SK-N-SH (cell line): ENCODE measurements at regions not wholly inside any gene's neighbourhood (a gene's known extent, or its start where the extent isn't known, plus 50 kb on each side); places are given as distances from the start of the nearest gene placed in this dataset.

Source experiments
- CTCF ChIA-PET: fragments of 300-600, 350-600 bp; formaldehyde crosslinking; extraction: SDS; loops from one replicate; lab custom pipeline; 2021; lab: Yijun Ruan, JAX
- POLR2A ChIA-PET: fragments of 350-600 bp; sonication (Branson Sonifier 250); formaldehyde crosslinking; extraction: SDS; loops from one replicate; lab custom pipeline; 2020; ENCODE audit warnings: antibody characterized with exemption, inconsistent platforms; lab: Yijun Ruan, JAX
- DNase-seq: peaks from one replicate; pipeline ENCODE4 v3.0.0; 2012
- H2AFZ ChIP-seq: fragments of 200-600 bp; sonication (generic); 2 replicates; pipeline ENCODE4 v1.8.1; 2016; ENCODE audit warnings: antibody characterized with exemption, mild to moderate bottlenecking, low read depth
- H3F3A ChIP-seq: fragments of 200-600 bp; sonication (generic); replicated peaks from 2 replicates; pipeline ENCODE3; 2016; ENCODE audit warnings: antibody characterized with exemption, mild to moderate bottlenecking; ENCODE audit not compliant: insufficient read depth
- H3K27ac ChIP-seq, 2 experiments: fragments of 200-500 bp in 1 of 2; fragments of 200-600 bp in 1 of 2; sonication (Bioruptor generic) in 1 of 2; sonication (generic), shearing (Covaris generic) in 1 of 2; 2 replicates each; pipeline versions ENCODE4 v1.5.1 to v1.6.1; 2014 to 2016; ENCODE audit warnings: low read depth in 2 of 2, inconsistent platforms in 1 of 2, low read length in 1 of 2, mild to moderate bottlenecking in 1 of 2, mixed read lengths in 1 of 2
- H3K27me3 ChIP-seq: fragments of 200-600 bp; sonication (generic), shearing (Covaris generic); 2 replicates; pipeline ENCODE4 v1.6.1; 2016; ENCODE audit warnings: mixed run types; ENCODE audit not compliant: insufficient read depth
- H3K36me3 ChIP-seq, 2 experiments: fragments of 200-500 bp in 1 of 2; fragments of 200-600 bp in 1 of 2; sonication (Bioruptor generic) in 1 of 2; sonication (generic) in 1 of 2; replicated peaks in 1 of 2; 2 replicates each; pipeline versions ENCODE3 to v1.5.1; 2014 to 2016; ENCODE audit warnings: low read length in 1 of 2, mild to moderate bottlenecking in 1 of 2; ENCODE audit not compliant: insufficient read depth in 2 of 2, control insufficient read depth in 1 of 2
- H3K4me1 ChIP-seq, 2 experiments: fragments of 200-500 bp in 1 of 2; fragments of 200-600 bp in 1 of 2; sonication (Bioruptor generic) in 1 of 2; sonication (generic), shearing (Covaris generic) in 1 of 2; 2 replicates each; pipeline versions ENCODE4 v1.5.1 to v1.6.1; 2014 to 2016; ENCODE audit warnings: low read depth in 1 of 2, low read length in 1 of 2, mixed run types in 1 of 2; ENCODE audit not compliant: insufficient read depth in 2 of 2, control insufficient read depth in 1 of 2
- H3K4me2 ChIP-seq: fragments of 200-600 bp; sonication (generic), shearing (Covaris generic); 2 replicates; pipeline ENCODE4 v1.6.1; 2017; ENCODE audit warnings: mixed run types
- H3K4me3 ChIP-seq, 2 experiments: fragments of 200-500 bp in 1 of 2; fragments of 200-600 bp in 1 of 2; sonication (Bioruptor generic) in 1 of 2; sonication (generic), shearing (Covaris generic) in 1 of 2; 2 replicates each; pipeline versions ENCODE4 v1.5.1 to v1.8.1; 2014 to 2016; ENCODE audit warnings: low read depth in 2 of 2, inconsistent platforms in 1 of 2, low read length in 1 of 2, mild to moderate bottlenecking in 1 of 2, mixed read lengths in 1 of 2, moderate library complexity in 1 of 2
- H3K79me2 ChIP-seq: fragments of 200-600 bp; sonication (generic); 2 replicates; pipeline ENCODE4 v1.8.1; 2017; ENCODE audit warnings: mild to moderate bottlenecking; ENCODE audit not compliant: insufficient read depth
- H3K9ac ChIP-seq: fragments of 200-600 bp; sonication (generic); 2 replicates; pipeline ENCODE4 v1.6.1; 2017; ENCODE audit warnings: mixed run types
- H3K9me2 ChIP-seq: fragments of 200-600 bp; sonication (generic); 2 replicates; pipeline ENCODE4 v1.6.1; 2017; ENCODE audit warnings: mixed run types
- H3K9me3 ChIP-seq: fragments of 200-600 bp; sonication (generic); 2 replicates; pipeline ENCODE4 v1.6.1; 2017; ENCODE audit warnings: mixed run types, mild to moderate bottlenecking, moderate library complexity
- H4K20me1 ChIP-seq: fragments of 200-600 bp; sonication (generic); 2 replicates; pipeline ENCODE4 v1.6.1; 2017; ENCODE audit warnings: mild to moderate bottlenecking, mixed run types; ENCODE audit not compliant: insufficient read depth
- CTCF ChIP-seq: fragments of 200-600 bp; sonication (generic); IDR thresholded peaks from 2 replicates; pipeline ENCODE4 v1.6.1; 2017; ENCODE audit warnings: antibody characterized with exemption, mild to moderate bottlenecking, moderate library complexity
- EP300 ChIP-seq, 2 experiments: IDR thresholded peaks; 2 replicates each; pipeline versions ENCODE4 v1.4.0 to v1.6.1; 2012; ENCODE audit warnings: borderline replicate concordance in 1 of 2, low read depth in 1 of 2, low read length in 1 of 2
- IRF3 ChIP-seq: fragments of 150-350 bp; IDR thresholded peaks from 2 replicates; pipeline ENCODE4 v1.6.1; 2016; ENCODE audit warnings: mild to moderate bottlenecking, low read depth, low read length
- MAX ChIP-seq: IDR thresholded peaks from 2 replicates; pipeline ENCODE4 v1.4.0; 2012; ENCODE audit warnings: low read depth
- NFIC ChIP-seq: IDR thresholded peaks from 2 replicates; pipeline ENCODE4 v1.4.0; 2012; ENCODE audit warnings: borderline replicate concordance
- RCOR1 ChIP-seq: fragments of 150-350 bp; IDR thresholded peaks from 2 replicates; pipeline ENCODE4 v1.6.1; 2017; ENCODE audit warnings: antibody characterized with exemption, low read length
- RFX5 ChIP-seq: IDR thresholded peaks from 2 replicates; pipeline ENCODE4 v1.6.1; 2012; ENCODE audit warnings: mild to moderate bottlenecking, improper control_type of control experiment, low read length
- RXRA ChIP-seq: IDR thresholded peaks from 2 replicates; pipeline ENCODE4 v1.4.0; 2012; ENCODE audit warnings: low read depth, mild to moderate bottlenecking, borderline replicate concordance
- SIN3A ChIP-seq: IDR thresholded peaks from 2 replicates; pipeline ENCODE4 v1.6.1; 2012; ENCODE audit warnings: low read depth, mild to moderate bottlenecking, low read length, moderate library complexity, borderline replicate concordance
- TEAD4 ChIP-seq: IDR thresholded peaks from 2 replicates; pipeline ENCODE4 v1.4.0; 2012; ENCODE audit warnings: mild to moderate bottlenecking, borderline replicate concordance; ENCODE audit not compliant: insufficient read depth
- USF1 ChIP-seq: IDR thresholded peaks from 2 replicates; pipeline ENCODE4 v1.4.0; 2012; ENCODE audit warnings: low read depth, borderline replicate concordance
- USF2 ChIP-seq: fragments of 150-350 bp; IDR thresholded peaks from 2 replicates; pipeline ENCODE4 v1.6.1; 2017; ENCODE audit warnings: antibody characterized with exemption, low read length, low read depth, borderline replicate concordance
- ZBTB33 ChIP-seq: IDR thresholded peaks from 2 replicates; pipeline ENCODE4 v1.4.0; 2012; ENCODE audit warnings: low read depth, borderline replicate concordance
- WGBS: methylation state at CpG from one replicate; pipeline ENCODE4 v1.1.6; 2017; ENCODE audit warnings: low lambda C conversion rate; 5-methylcytosine and 5-hydroxymethylcytosine counted together

- H3K9me2 ChIP-seq: no peaks in the 10 kb centered on the region
- ChIA-PET POLR2A (no interaction called here), CTCF (no interaction called here)
- H3K4me3 ChIP-seq: no peak overlapping the region
- H3K9me3 ChIP-seq: no peaks in the 10 kb centered on the region
- H3K9ac ChIP-seq: no peak overlapping the region
- WGBS: 5% methylated on average over 1 of the region's 1 CpG
- no peak for DNase-seq
- no peak for TF ChIP-seq TEAD4
- no peak for TF ChIP-seq EP300 (IDR thresholded peaks at IDR 0.05; ENCODE audit: borderline replicate concordance in 1 of 2, low read depth in 1 of 2, low read length in 1 of 2)
- no peak for TF ChIP-seq MAX
- no peak for TF ChIP-seq SIN3A
- TF ChIP-seq RFX5: no peak
- TF ChIP-seq IRF3: no peak
- TF ChIP-seq RXRA: no peak
- TF ChIP-seq CTCF: no peak
- TF ChIP-seq NFIC: no peak
- TF ChIP-seq USF2: no peak
- no peak for TF ChIP-seq RCOR1
- no peak for TF ChIP-seq ZBTB33
- no peak for TF ChIP-seq USF1
- no peak overlapping the region for H3K27ac ChIP-seq
- no peaks in the 10 kb centered on the region for H4K20me1 ChIP-seq
- H3K4me1 ChIP-seq: peaks cover 0 to 3% of the 10 kb centered on the region in 2 experiments; a peak in 1 of 4 replicates
- no peaks in the 10 kb centered on the region for H3K27me3 ChIP-seq
- H3F3A ChIP-seq: no peaks in the 10 kb centered on the region
- H2AFZ ChIP-seq: no peak overlapping the region
- H3K36me3 ChIP-seq: no peaks in the 10 kb centered on the region
- no peak overlapping the region for H3K4me2 ChIP-seq
- H3K79me2 ChIP-seq: no peaks in the 10 kb centered on the region
These were observed 215.2 kb downstream of the ZNF621 start for GRCh38 chr3:40739971-40740370.
